SK-N-MC (cell line): ENCODE measurements at regions not wholly inside any gene's neighbourhood (a gene's known extent, or its start where the extent isn't known, plus 50 kb on each side); places are given as distances from the start of the nearest gene placed in this dataset.
"Not testable (repeated sequence)": the region's sequence is repeated elsewhere in the genome, so short reads cannot be mapped to it uniquely, and the experiment has no call there.

Experiments used
- DNase-seq: peaks from one replicate; pipeline ENCODE4 v3.0.0-alpha.2; 2011; ENCODE audit warnings: low read depth, low spot score
- H3K27ac ChIP-seq: fragments of 200-600 bp; sonication (generic); 2 replicates; pipeline ENCODE4 v1.5.1; 2016; ENCODE audit warnings: mixed run types
- H3K36me3 ChIP-seq: fragments of 200-600 bp; sonication (generic); 2 replicates; pipeline ENCODE4 v1.6.1; 2017; ENCODE audit warnings: antibody characterized with exemption, low read length, mixed read lengths; ENCODE audit not compliant: insufficient read depth
- H3K4me3 ChIP-seq: fragments of 200-600 bp; sonication (generic); 2 replicates; pipeline ENCODE4 v1.5.1; 2016
- H3K9ac ChIP-seq: fragments of 200-600 bp; sonication (generic); 2 replicates; pipeline ENCODE4 v1.8.0; 2017; ENCODE audit warnings: mixed run types, mixed read lengths; ENCODE audit not compliant: insufficient read length
- H3K9me3 ChIP-seq: fragments of 200-600 bp; sonication (generic); 2 replicates; pipeline ENCODE4 v1.6.1; 2017; ENCODE audit warnings: low read depth, mild to moderate bottlenecking, antibody characterized with exemption, low read length, moderate library complexity, mixed read lengths
- EZH2 ChIP-seq: fragments of 200-600 bp; sonication (generic); IDR thresholded peaks from one replicate; pipeline ENCODE4 v1.6.1; 2017; ENCODE audit warnings: antibody characterized with exemption
- FOXP2 ChIP-seq: optimal IDR thresholded peaks from 2 replicates; pipeline ENCODE3; 2011; ENCODE audit warnings: mild to moderate bottlenecking, moderate library complexity; ENCODE audit not compliant: insufficient read depth; ENCODE audit errors: extremely low read length, control extremely low read depth
- POLR2AphosphoS5 ChIP-seq: IDR thresholded peaks from 2 replicates; pipeline ENCODE4 v1.6.1; 2012; ENCODE audit warnings: mild to moderate bottlenecking, low read depth, low read length, borderline replicate concordance

- no peak for DNase-seq
- H3K9ac ChIP-seq: no peak overlapping the region
- H3K9me3 ChIP-seq: peaks cover 3% of the 10 kb centered on the region; the same call in 1 of the 2 replicates
- no peak overlapping the region for H3K4me3 ChIP-seq
- TF ChIP-seq POLR2AphosphoS5 (no peak), FOXP2 (no peak), EZH2 (no peak)
- no peaks in the 10 kb centered on the region for H3K36me3 ChIP-seq
- H3K27ac ChIP-seq: no peak overlapping the region
Measured at GRCh38 chr4:124105212-124105611, 607.3 kb downstream of the ANKRD50 start.

DNA sequence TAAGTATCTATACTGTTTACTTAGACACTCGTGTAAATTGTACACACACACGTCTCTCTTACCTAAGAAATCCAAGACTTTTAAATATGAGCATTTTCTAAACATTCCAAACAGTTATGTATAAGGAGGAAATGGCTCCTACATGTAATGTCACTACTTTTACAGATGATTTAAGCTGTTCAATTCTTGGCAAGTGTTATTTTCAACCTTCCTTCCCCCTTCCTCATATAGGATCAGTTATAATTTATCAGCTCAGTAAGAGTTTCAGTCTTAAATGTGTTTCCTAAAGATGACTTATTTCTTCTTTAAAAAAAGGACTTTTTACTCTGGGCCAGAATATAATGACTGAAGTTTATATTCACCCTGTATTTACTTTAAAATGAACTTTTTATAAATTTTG is 601.1 kb downstream of the ANKRD50 start:
- H3K27ac ChIP-seq: no peak overlapping the region
- TF ChIP-seq POLR2AphosphoS5 (no peak), EZH2 (no peak), FOXP2 (no peak)
- H3K9me3 ChIP-seq: no peaks in the 10 kb centered on the region

DNA sequence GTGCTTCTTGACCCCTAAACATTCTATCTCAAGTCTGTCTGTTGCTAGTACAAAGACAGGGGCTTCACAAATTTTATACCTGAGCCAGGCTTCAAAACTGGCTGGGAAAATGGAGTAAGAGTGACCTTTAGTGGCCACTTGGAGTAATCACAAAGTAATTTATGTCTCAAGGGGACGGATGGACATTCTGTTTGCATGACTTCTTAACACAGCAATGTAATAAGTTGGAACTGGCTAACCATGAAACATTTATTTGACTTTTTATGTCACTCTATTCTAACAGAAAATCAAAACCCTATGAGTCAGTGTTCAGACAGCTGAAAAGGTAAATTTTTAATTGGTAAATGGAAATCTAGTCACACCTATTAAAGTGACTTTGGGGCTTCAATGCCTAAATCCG is 600.6 kb downstream of the ANKRD50 start:
- no peak for DNase-seq
- no peak for TF ChIP-seq EZH2
- no peak for TF ChIP-seq POLR2AphosphoS5
- TF ChIP-seq FOXP2: no peak
- Histone ChIP-seq H3K4me3 (no peak overlapping the region), H3K9ac (no peak overlapping the region), H3K9me3 (no peaks in the 10 kb centered on the region), H3K36me3 (no peaks in the 10 kb centered on the region), H3K27ac (no peak overlapping the region)

More for the DNA sequence above, 601.1 kb downstream of the ANKRD50 start:
- H3K36me3 ChIP-seq: no peaks in the 10 kb centered on the region
- no peak for DNase-seq
- no peak overlapping the region for H3K9ac ChIP-seq
- no peak overlapping the region for H3K4me3 ChIP-seq

- no peaks in the 10 kb centered on the region for H3K36me3 ChIP-seq
- no peak overlapping the region for H3K4me3 ChIP-seq
- H3K27ac ChIP-seq: no peak overlapping the region
- H3K9me3 ChIP-seq: no peaks in the 10 kb centered on the region
- TF ChIP-seq EZH2 (no peak), FOXP2 (no peak), POLR2AphosphoS5 (no peak)
- no peak for DNase-seq
- H3K9ac ChIP-seq: no peak overlapping the region
Measured at GRCh38 chr4:124118061-124118460, 594.5 kb downstream of the ANKRD50 start.

DNA sequence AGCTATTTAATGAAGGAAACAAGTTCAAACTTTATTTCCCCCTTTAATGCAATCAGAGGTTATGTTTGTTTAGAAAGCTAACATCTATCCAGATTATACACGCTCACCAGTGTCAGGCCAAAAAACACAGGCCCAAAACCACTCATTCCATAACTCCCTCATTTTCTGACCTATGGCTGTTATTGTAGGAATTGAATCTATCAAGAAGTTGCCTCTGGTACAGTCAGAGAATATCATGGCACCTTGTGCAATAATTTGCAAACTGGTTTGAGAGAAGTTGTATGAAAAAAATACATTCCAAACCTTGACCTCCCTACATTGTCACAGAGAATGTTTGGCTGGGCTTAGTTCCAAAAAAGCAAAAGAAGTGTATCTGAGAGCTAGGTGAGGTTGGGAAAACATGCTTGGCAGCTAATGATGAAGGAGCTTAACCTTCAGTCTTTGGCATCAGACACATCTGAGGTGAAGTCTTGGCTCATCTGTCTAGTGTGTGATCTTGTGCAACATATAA is 591.0 kb downstream of the ANKRD50 start:
- Histone ChIP-seq H3K9me3 (no peaks in the 10 kb centered on the region), H3K9ac (no peak overlapping the region), H3K27ac (no peak overlapping the region), H3K36me3 (no peaks in the 10 kb centered on the region), H3K4me3 (no peak overlapping the region)
- no peak for DNase-seq
- no peak for TF ChIP-seq EZH2

DNA sequence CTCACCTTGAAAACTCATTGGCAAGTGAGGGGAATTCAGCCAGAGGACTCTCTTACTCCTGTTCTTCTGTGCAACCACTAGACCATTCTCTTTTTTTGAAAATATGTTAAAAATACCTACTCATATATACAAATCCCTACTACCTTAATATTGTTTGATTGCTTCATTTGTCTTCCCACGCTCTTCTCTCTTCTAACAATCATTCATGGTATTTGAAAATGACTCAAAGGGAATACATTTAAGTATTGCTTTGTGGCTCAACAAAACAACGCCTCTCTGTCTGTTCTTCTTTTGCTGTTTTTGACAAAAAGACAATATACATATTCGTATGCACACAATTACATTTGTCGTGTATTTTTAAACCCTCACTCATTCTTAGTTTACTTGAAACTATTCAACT is 589.4 kb downstream of the ANKRD50 start:
- H3K27ac ChIP-seq: no peak overlapping the region
- H3K4me3 ChIP-seq: no peak overlapping the region
- no peak for TF ChIP-seq EZH2
- TF ChIP-seq POLR2AphosphoS5: no peak
- TF ChIP-seq FOXP2: no peak
- no peak overlapping the region for H3K9ac ChIP-seq
- no peaks in the 10 kb centered on the region for H3K36me3 ChIP-seq
- DNase-seq: no peak
- H3K9me3 ChIP-seq: no peaks in the 10 kb centered on the region

DNA sequence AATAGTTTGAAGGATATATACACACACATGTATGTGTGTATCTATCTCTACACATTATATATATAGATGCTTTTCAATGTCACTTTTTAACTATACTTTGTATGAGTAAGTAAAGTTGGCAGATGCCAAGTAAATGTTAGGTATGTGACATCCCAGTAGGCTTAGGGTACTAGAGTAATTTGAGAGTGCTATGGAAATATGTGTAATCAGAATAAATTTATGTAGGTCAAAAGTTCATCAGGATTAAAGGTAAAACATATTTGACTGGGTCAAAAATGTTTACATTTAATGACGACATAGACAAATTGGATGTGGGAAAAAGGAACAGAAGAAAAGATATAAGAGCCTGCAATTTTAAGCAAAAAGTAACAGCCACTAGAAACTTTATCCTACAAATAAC is 588.8 kb downstream of the ANKRD50 start:
- Histone ChIP-seq H3K9me3 (no peaks in the 10 kb centered on the region), H3K4me3 (no peak overlapping the region), H3K36me3 (no peaks in the 10 kb centered on the region), H3K27ac (no peak overlapping the region), H3K9ac (no peak overlapping the region)
- DNase-seq: no peak
- TF ChIP-seq POLR2AphosphoS5 (no peak), FOXP2 (no peak), EZH2 (no peak)

- H3K9ac ChIP-seq, H3K36me3 ChIP-seq, H3K27ac ChIP-seq, DNase-seq, H3K4me3 ChIP-seq, H3K9me3 ChIP-seq: not testable (repeated sequence)
Measured at GRCh38 chr4:124131324-124131723, 581.2 kb downstream of the ANKRD50 start.

- Histone ChIP-seq H3K9ac (no peak overlapping the region), H3K36me3 (no peaks in the 10 kb centered on the region), H3K27ac (no peak overlapping the region), H3K9me3 (no peaks in the 10 kb centered on the region), H3K4me3 (no peak overlapping the region)
- no peak for TF ChIP-seq POLR2AphosphoS5
- TF ChIP-seq FOXP2: no peak
- no peak for TF ChIP-seq EZH2
- no peak for DNase-seq
Measured at GRCh38 chr4:124132161-124132560, 580.4 kb downstream of the ANKRD50 start.
